ENCODE measurements at regions not wholly inside any gene's neighbourhood (a gene's known extent, or its start where the extent isn't known, plus 50 kb on each side); places are given as distances from the start of the nearest gene placed in this dataset.

DNA sequence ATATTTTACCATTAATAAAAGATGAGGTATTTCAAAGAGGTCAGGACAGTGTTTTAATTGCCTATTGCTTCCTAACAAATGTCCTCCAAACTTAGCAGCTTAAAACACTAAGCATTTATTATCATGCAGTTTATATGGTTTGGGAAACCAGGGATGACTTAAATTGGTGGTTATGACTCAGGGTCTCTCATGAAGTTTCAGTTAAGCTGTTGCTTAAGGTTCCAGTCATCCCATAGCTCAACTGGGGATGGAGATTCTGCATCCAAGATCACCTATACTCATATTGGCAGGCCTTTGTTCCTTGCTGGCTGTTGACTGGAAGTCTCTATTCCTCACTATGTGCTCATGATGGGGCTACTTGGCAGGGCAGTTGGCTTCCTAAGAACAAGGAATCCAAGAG is 1329.9 kb upstream of the GOT2 start:
- H3K27ac Mint-ChIP-seq, result no peak overlapping the region
- Histone ChIP-seq H3K27me3 (ENCODE audit: control insufficient read depth, insufficient read depth, low read length) (no peaks in the 10 kb centered on the region), H3K4me3 (ENCODE audit: low read depth, low read length) (no peak overlapping the region), H3K36me3 (ENCODE audit: control insufficient read depth, insufficient read depth, low read length) (no peaks in the 10 kb centered on the region), H3K4me1 (ENCODE audit: control insufficient read depth, insufficient read depth, low read length, poor library complexity, severe bottlenecking) (no peaks in the 10 kb centered on the region), H3K9me3 (ENCODE audit: control insufficient read depth in 2 of 2, low read length in 2 of 2) (peaks cover 2 to 5% of the 10 kb centered on the region in 2 experiments), H3K27ac (ENCODE audit: insufficient read depth, low read length, poor library complexity, severe bottlenecking) (no peak overlapping the region)
- H3K36me3 Mint-ChIP-seq, result no peaks in the 10 kb centered on the region
- H3K9me3 Mint-ChIP-seq, result peaks cover 6 to 22% (median 7%) of the 10 kb centered on the region in 7 donors
- no peak for ATAC-seq (ENCODE audit: low read depth in 2 of 2)
- no peak overlapping the region for H3K4me3 Mint-ChIP-seq
- DNase-seq, result no peak
- no peaks in the 10 kb centered on the region for H3K27me3 Mint-ChIP-seq
- H3K4me1 Mint-ChIP-seq, result no peaks in the 10 kb centered on the region

- H3K4me1 ChIP-seq (ENCODE audit: control insufficient read depth, insufficient read depth, low read length, poor library complexity, severe bottlenecking), result no peaks in the 10 kb centered on the region
- peaks cover 2 to 5% of the 10 kb centered on the region in 2 experiments for H3K9me3 ChIP-seq (ENCODE audit: control insufficient read depth in 2 of 2, low read length in 2 of 2)
- Mint-ChIP-seq H3K4me3 (no peak overlapping the region), H3K4me1 (no peaks in the 10 kb centered on the region), H3K27ac (no peak overlapping the region), H3K9me3 (peaks cover 4 to 41% (median 12%) of the 10 kb centered on the region in 7 donors), H3K36me3 (no peaks in the 10 kb centered on the region), H3K27me3 (no peaks in the 10 kb centered on the region)
- no peak overlapping the region for H3K27ac ChIP-seq (ENCODE audit: insufficient read depth, low read length, poor library complexity, severe bottlenecking)
- no peaks in the 10 kb centered on the region for H3K36me3 ChIP-seq (ENCODE audit: control insufficient read depth, insufficient read depth, low read length)
- H3K27me3 ChIP-seq (ENCODE audit: control insufficient read depth, insufficient read depth, low read length), result no peaks in the 10 kb centered on the region
- ATAC-seq (ENCODE audit: low read depth in 2 of 2), result no peak
- no peak for DNase-seq
- H3K4me3 ChIP-seq (ENCODE audit: low read depth, low read length), result no peak overlapping the region
Observed at GRCh38 chr16:60061396-60061795, 1327.3 kb upstream of the GOT2 start.

GRCh38 chr16:60060731-60061130 is 1326.6 kb upstream of the GOT2 start:
- DNase-seq (no peak), ATAC-seq (ENCODE audit: low read depth in 2 of 2) (no peak)
- Histone ChIP-seq H3K36me3 (ENCODE audit: control insufficient read depth, insufficient read depth, low read length) (no peaks in the 10 kb centered on the region), H3K4me1 (ENCODE audit: control insufficient read depth, insufficient read depth, low read length, poor library complexity, severe bottlenecking) (no peaks in the 10 kb centered on the region), H3K9me3 (ENCODE audit: control insufficient read depth in 2 of 2, low read length in 2 of 2) (peaks cover 2 to 5% of the 10 kb centered on the region in 2 experiments), H3K27ac (ENCODE audit: insufficient read depth, low read length, poor library complexity, severe bottlenecking) (no peak overlapping the region), H3K4me3 (ENCODE audit: low read depth, low read length) (no peak overlapping the region), H3K27me3 (ENCODE audit: control insufficient read depth, insufficient read depth, low read length) (no peaks in the 10 kb centered on the region)
- H3K36me3 Mint-ChIP-seq, result no peaks in the 10 kb centered on the region
- no peaks in the 10 kb centered on the region for H3K4me1 Mint-ChIP-seq
- H3K27ac Mint-ChIP-seq, result no peak overlapping the region
- H3K27me3 Mint-ChIP-seq, result no peaks in the 10 kb centered on the region
- peaks cover 4 to 46% (median 14%) of the 10 kb centered on the region in 7 donors for H3K9me3 Mint-ChIP-seq
- no peak overlapping the region for H3K4me3 Mint-ChIP-seq

DNA sequence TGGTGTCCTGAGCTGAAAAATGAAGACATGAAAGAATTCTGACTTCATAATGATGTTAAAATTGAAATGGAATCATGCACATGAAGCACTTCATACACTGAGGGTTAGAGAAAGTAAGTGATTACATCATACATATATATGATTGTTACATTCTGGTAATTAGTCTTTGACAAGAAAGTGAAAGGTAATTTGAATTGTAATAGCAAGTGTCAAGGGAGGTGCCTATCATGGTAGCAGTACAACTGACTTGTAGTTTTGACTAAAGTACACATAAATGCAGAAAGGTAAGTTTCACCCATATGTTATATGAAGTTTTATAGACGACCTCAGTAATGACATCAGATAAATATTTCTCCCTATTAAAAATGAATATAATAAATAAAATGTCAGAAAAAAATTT is 1325.0 kb upstream of the GOT2 start:
- ATAC-seq (ENCODE audit: low read depth in 2 of 2), result no peak

GRCh38 chr16:60041671-60042070 is 1307.6 kb upstream of the GOT2 start:
- Histone ChIP-seq H3K4me3 (ENCODE audit: low read depth, low read length) (no peak overlapping the region), H3K27ac (ENCODE audit: insufficient read depth, low read length, poor library complexity, severe bottlenecking) (no peak overlapping the region), H3K4me1 (ENCODE audit: control insufficient read depth, insufficient read depth, low read length, poor library complexity, severe bottlenecking) (no peaks in the 10 kb centered on the region), H3K9me3 (ENCODE audit: control insufficient read depth in 2 of 2, low read length in 2 of 2) (no peaks in the 10 kb centered on the region), H3K27me3 (ENCODE audit: control insufficient read depth, insufficient read depth, low read length) (no peaks in the 10 kb centered on the region), H3K36me3 (ENCODE audit: control insufficient read depth, insufficient read depth, low read length) (no peaks in the 10 kb centered on the region)
- no peak for ATAC-seq (ENCODE audit: low read depth in 2 of 2)
- Mint-ChIP-seq H3K4me3 (no peak overlapping the region), H3K4me1 (no peaks in the 10 kb centered on the region), H3K36me3 (no peaks in the 10 kb centered on the region), H3K27ac (no peak overlapping the region), H3K9me3 (peaks cover 2 to 52% (median 12%) of the 10 kb centered on the region in 7 donors), H3K27me3 (no peaks in the 10 kb centered on the region)
- no peak for DNase-seq

More for the DNA sequence above, 1325.0 kb upstream of the GOT2 start:
- H3K27ac Mint-ChIP-seq, result no peak overlapping the region
- no peak overlapping the region for H3K4me3 Mint-ChIP-seq
- Histone ChIP-seq H3K4me1 (ENCODE audit: control insufficient read depth, insufficient read depth, low read length, poor library complexity, severe bottlenecking) (no peaks in the 10 kb centered on the region), H3K27ac (ENCODE audit: insufficient read depth, low read length, poor library complexity, severe bottlenecking) (no peak overlapping the region), H3K9me3 (ENCODE audit: control insufficient read depth in 2 of 2, low read length in 2 of 2) (peaks cover 0 to 5% of the 10 kb centered on the region in 2 experiments), H3K4me3 (ENCODE audit: low read depth, low read length) (no peak overlapping the region), H3K27me3 (ENCODE audit: control insufficient read depth, insufficient read depth, low read length) (no peaks in the 10 kb centered on the region), H3K36me3 (ENCODE audit: control insufficient read depth, insufficient read depth, low read length) (no peaks in the 10 kb centered on the region)
- H3K4me1 Mint-ChIP-seq, result no peaks in the 10 kb centered on the region
- peaks cover 4 to 42% (median 12%) of the 10 kb centered on the region in 7 donors for H3K9me3 Mint-ChIP-seq
- no peaks in the 10 kb centered on the region for H3K27me3 Mint-ChIP-seq
- no peaks in the 10 kb centered on the region for H3K36me3 Mint-ChIP-seq
- DNase-seq, result no peak

GRCh38 chr16:60031740-60032139 is 1297.6 kb upstream of the GOT2 start:
- no peaks in the 10 kb centered on the region for H3K4me1 ChIP-seq (ENCODE audit: control insufficient read depth, insufficient read depth, low read length, poor library complexity, severe bottlenecking)
- H3K27me3 Mint-ChIP-seq, result no peaks in the 10 kb centered on the region
- peaks cover 0 to 19% (median 2%) of the 10 kb centered on the region in 7 donors for H3K9me3 Mint-ChIP-seq
- H3K36me3 ChIP-seq (ENCODE audit: control insufficient read depth, insufficient read depth, low read length), result no peaks in the 10 kb centered on the region
- H3K9me3 ChIP-seq (ENCODE audit: control insufficient read depth in 2 of 2, low read length in 2 of 2), result peaks cover 3 to 15% of the 10 kb centered on the region in 2 experiments
- DNase-seq (no peak), ATAC-seq (ENCODE audit: low read depth in 2 of 2) (no peak)
- no peaks in the 10 kb centered on the region for H3K36me3 Mint-ChIP-seq
- no peaks in the 10 kb centered on the region for H3K27me3 ChIP-seq (ENCODE audit: control insufficient read depth, insufficient read depth, low read length)
- no peaks in the 10 kb centered on the region for H3K4me1 Mint-ChIP-seq
- H3K27ac ChIP-seq (ENCODE audit: insufficient read depth, low read length, poor library complexity, severe bottlenecking), result no peak overlapping the region
- no peak overlapping the region for H3K4me3 Mint-ChIP-seq
- no peak overlapping the region for H3K27ac Mint-ChIP-seq
- no peak overlapping the region for H3K4me3 ChIP-seq (ENCODE audit: low read depth, low read length)

GRCh38 chr16:60027351-60027750 is 1293.2 kb upstream of the GOT2 start:
- H3K9me3 Mint-ChIP-seq, result peaks cover 0 to 16% (median 4%) of the 10 kb centered on the region in 7 donors
- no peaks in the 10 kb centered on the region for H3K27me3 Mint-ChIP-seq
- DNase-seq (no peak), ATAC-seq (ENCODE audit: low read depth in 2 of 2) (no peak)
- H3K27ac Mint-ChIP-seq, result no peak overlapping the region
- Histone ChIP-seq H3K4me1 (ENCODE audit: control insufficient read depth, insufficient read depth, low read length, poor library complexity, severe bottlenecking) (no peaks in the 10 kb centered on the region), H3K27me3 (ENCODE audit: control insufficient read depth, insufficient read depth, low read length) (no peaks in the 10 kb centered on the region), H3K36me3 (ENCODE audit: control insufficient read depth, insufficient read depth, low read length) (no peaks in the 10 kb centered on the region), H3K9me3 (ENCODE audit: control insufficient read depth in 2 of 2, low read length in 2 of 2) (peaks cover 3 to 10% of the 10 kb centered on the region in 2 experiments), H3K4me3 (ENCODE audit: low read depth, low read length) (no peak overlapping the region), H3K27ac (ENCODE audit: insufficient read depth, low read length, poor library complexity, severe bottlenecking) (no peak overlapping the region)
- H3K36me3 Mint-ChIP-seq, result no peaks in the 10 kb centered on the region
- H3K4me1 Mint-ChIP-seq, result no peaks in the 10 kb centered on the region
- no peak overlapping the region for H3K4me3 Mint-ChIP-seq

DNA sequence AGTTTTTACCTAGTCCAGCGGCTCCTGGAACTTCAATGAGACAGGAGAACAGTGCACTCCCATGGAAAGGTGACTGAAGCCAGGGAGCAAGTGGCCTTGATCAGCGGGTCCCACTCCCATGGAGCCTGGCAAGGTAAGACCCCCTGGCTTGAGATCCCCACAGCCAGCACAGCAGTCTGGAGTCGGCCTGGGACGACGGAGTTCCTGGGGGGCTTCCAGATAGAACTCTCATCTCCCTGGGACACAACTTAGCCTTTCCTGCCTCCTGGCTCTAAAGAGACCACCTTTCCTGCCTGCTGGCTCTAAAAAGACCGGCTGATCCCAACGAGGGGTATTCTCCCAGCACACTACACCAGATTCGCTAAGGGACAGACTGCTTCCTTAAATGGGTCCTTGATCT is 1279.0 kb upstream of the GOT2 start:
- no peak overlapping the region for H3K27ac Mint-ChIP-seq
- no peak overlapping the region for H3K27ac ChIP-seq (ENCODE audit: insufficient read depth, low read length, poor library complexity, severe bottlenecking)
- no peaks in the 10 kb centered on the region for H3K27me3 Mint-ChIP-seq
- H3K9me3 ChIP-seq (ENCODE audit: control insufficient read depth in 2 of 2, low read length in 2 of 2), result peaks cover 8 to 9% of the 10 kb centered on the region in 2 experiments
- H3K36me3 ChIP-seq (ENCODE audit: control insufficient read depth, insufficient read depth, low read length), result no peaks in the 10 kb centered on the region
- ATAC-seq (ENCODE audit: low read depth in 2 of 2), result no peak
- H3K4me3 Mint-ChIP-seq, result no peak overlapping the region
- H3K36me3 Mint-ChIP-seq, result no peaks in the 10 kb centered on the region
- H3K4me3 ChIP-seq (ENCODE audit: low read depth, low read length), result no peak overlapping the region
- H3K4me1 Mint-ChIP-seq, result no peaks in the 10 kb centered on the region
- no peaks in the 10 kb centered on the region for H3K4me1 ChIP-seq (ENCODE audit: control insufficient read depth, insufficient read depth, low read length, poor library complexity, severe bottlenecking)
- no peaks in the 10 kb centered on the region for H3K27me3 ChIP-seq (ENCODE audit: control insufficient read depth, insufficient read depth, low read length)
- no peak for DNase-seq
- peaks cover 9 to 45% (median 12%) of the 10 kb centered on the region in 7 donors for H3K9me3 Mint-ChIP-seq

Data from CD4-positive, CD25-positive, alpha-beta regulatory T cell (primary cell).